ENCODE measurements at regions not wholly inside any gene's neighbourhood (a gene's known extent, or its start where the extent isn't known, plus 50 kb on each side); places are given as distances from the start of the nearest gene placed in this dataset.
"Not testable (repeated sequence)": the region's sequence is repeated elsewhere in the genome, so short reads cannot be mapped to it uniquely, and the experiment has no call there.

- peak; percentile 53 for DNase-seq
Observed at GRCh38 chr17:73901661-73902415, 257.6 kb upstream of the SDK2 start.

GRCh38 chr17:73902416-73903181 is 258.4 kb upstream of the SDK2 start:
- DNase-seq: no peak

- DNase-seq: no peak
Observed at GRCh38 chr17:73906896-73907870, 262.9 kb upstream of the SDK2 start.

GRCh38 chr17:73909186-73909585 is 264.9 kb upstream of the SDK2 start:
- DNase-seq: no peak

GRCh38 chr17:73910206-73910605 is 266.0 kb upstream of the SDK2 start:
- no peak for DNase-seq

- no peak for DNase-seq
Observed at GRCh38 chr17:73910821-73911515, 266.7 kb upstream of the SDK2 start.

GRCh38 chr17:73911726-73912372 is 267.6 kb upstream of the SDK2 start:
- no peak for DNase-seq

GRCh38 chr17:73912373-73912746 is 268.1 kb upstream of the SDK2 start:
- no peak for DNase-seq

GRCh38 chr17:73914536-73915274 is 270.5 kb upstream of the SDK2 start:
- DNase-seq: no peak

- DNase-seq: not testable (repeated sequence)
Observed at GRCh38 chr17:73919033-73919432, 274.8 kb upstream of the SDK2 start.

GRCh38 chr17:73921306-73921705 is 277.1 kb upstream of the SDK2 start:
- no peak for DNase-seq

- DNase-seq: peak; percentile 66
Observed at GRCh38 chr17:73924114-73924908, 279.2 kb upstream of the RPL38 start.

- DNase-seq: no peak
Observed at GRCh38 chr17:73924909-73925186, 278.6 kb upstream of the RPL38 start.

GRCh38 chr17:73929860-73930430 is 273.5 kb upstream of the RPL38 start:
- no peak for DNase-seq

GRCh38 chr17:73932216-73932749 is 271.2 kb upstream of the RPL38 start:
- DNase-seq: no peak

GRCh38 chr17:73933164-73933766 is 270.2 kb upstream of the RPL38 start:
- no peak for DNase-seq

GRCh38 chr17:73933871-73934270 is 269.6 kb upstream of the RPL38 start:
- no peak for DNase-seq

- no peak for DNase-seq
Observed at GRCh38 chr17:73934696-73935095, 268.8 kb upstream of the RPL38 start.

GRCh38 chr17:73936908-73937627 is 266.4 kb upstream of the RPL38 start:
- DNase-seq: peak; percentile 69
